HG03025 (cell line): ENCODE measurements at regions not wholly inside any gene's neighbourhood (a gene's known extent, or its start where the extent isn't known, plus 50 kb on each side); places are given as distances from the start of the nearest gene placed in this dataset.

Source experiments
- ATAC-seq: cut with Tn5 transposase; IDR thresholded peaks from one replicate; pipeline ENCODE4 v1.9.1; 2021; ENCODE audit warnings: mild to moderate bottlenecking, moderate library complexity; ENCODE audit not compliant: unreplicated experiment, low FRiP score

- no peak for ATAC-seq
Observed at GRCh38 chr3:109532257-109533216, 195.2 kb upstream of the DPPA4 start.

GRCh38 chr3:109545746-109546145, 208.4 kb upstream of the DPPA4 start:
- no peak for ATAC-seq

DNA sequence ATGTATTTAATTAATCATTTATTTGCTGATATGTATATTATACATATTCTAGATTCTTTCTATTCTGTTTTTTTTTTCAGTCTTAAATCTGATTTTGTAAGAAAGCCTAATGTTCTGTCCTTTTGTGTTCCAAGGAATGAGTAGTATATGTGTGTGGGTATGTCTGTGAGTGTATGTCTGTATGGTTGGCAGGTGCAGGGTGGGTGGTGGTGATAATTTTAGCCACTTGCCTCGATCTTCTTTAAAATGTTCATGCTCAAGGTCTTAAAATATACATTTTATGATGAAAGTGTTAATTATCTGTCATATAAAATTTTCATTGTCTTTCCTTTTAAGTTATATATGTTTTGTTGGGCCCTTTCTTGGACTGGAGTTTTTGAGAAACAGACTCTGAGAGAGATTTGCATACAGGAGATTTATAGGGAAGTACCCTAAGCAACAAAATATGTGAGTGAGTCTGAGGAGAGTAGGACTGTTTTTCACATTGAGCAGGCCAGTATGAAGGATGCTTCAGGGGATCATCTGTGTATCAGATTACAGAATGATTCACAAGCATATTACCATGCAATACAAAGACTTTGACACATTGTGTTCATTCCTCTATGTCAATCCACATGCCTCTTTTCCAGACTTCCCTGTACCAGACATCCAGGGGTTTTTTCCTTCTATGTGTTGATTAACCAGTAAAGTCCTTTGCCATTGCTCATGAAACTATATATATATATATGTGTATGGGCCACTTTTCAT, 211.0 kb upstream of the DPPA4 start:
- ATAC-seq: no peak

DNA sequence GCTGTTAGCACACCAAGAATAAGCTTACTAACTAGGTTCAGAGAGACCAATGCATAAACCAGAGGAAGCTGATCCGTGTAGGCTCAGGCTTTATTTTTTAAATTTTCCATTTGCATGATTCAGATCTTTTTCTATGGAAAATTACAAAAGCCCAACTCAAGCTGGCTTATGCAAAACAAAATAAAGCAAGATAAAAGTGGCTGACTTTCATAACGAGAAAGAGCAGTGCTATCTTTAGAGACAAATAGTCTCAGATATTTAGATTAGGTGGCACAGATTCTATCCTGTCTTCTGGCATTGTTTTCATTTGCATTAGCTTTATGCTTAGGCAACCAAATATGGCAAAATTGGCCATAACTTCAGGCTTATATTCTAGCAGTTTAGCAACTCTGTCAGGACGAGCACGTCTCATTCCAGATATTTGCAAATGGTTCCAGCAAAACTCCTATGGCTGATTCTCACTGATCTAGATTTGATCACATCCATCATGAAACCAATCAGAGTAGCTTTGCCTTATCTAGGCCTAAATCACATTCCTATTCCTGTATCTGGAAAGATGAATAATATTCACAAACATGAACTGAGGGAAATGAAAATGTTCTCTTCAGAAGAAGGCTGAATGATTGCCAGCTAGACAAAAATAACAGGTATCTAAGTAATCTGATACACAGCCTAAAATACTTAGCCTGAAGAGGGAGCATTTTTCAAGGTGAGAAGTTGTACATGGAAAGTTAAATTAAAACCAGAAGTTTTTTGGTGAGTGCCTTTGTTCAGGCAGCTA, 216.4 kb upstream of the DPPA4 start:
- no peak for ATAC-seq

- ATAC-seq: no peak
Observed at GRCh38 chr3:109559389-109559788, 222.0 kb upstream of the DPPA4 start.

GRCh38 chr3:109563149-109563548, 225.8 kb upstream of the DPPA4 start:
- ATAC-seq: no peak

GRCh38 chr3:109569135-109569846, 231.9 kb upstream of the DPPA4 start:
- ATAC-seq: no peak

- no peak for ATAC-seq
Observed at GRCh38 chr3:109570408-109570807, 233.1 kb upstream of the DPPA4 start.

- no peak for ATAC-seq
Observed at GRCh38 chr3:109572301-109572700, 235.0 kb upstream of the DPPA4 start.

- no peak for ATAC-seq
Observed at GRCh38 chr3:109596991-109597390, 259.6 kb upstream of the DPPA4 start.

DNA sequence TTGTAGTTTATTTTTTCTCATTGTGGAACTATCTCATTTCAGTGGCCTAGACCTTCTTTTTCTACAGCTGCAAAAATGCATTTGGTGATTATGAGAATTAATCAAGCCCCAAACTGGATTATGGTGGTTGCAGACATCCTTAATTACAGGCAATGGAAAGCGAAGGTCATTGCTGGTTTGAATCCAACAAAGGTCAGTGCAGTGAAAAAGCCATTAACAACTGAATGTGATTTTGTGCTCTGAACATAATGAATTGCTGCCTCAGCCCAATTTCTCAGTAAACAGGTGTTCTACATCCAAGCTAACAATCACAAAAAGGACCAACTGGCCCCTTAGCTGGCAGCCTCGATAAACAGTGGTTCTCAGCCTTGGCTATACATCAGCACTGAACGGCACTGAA, 260.1 kb upstream of the DPPA4 start:
- ATAC-seq: no peak

GRCh38 chr3:109607897-109608296, 270.6 kb upstream of the DPPA4 start:
- ATAC-seq: no peak

DNA sequence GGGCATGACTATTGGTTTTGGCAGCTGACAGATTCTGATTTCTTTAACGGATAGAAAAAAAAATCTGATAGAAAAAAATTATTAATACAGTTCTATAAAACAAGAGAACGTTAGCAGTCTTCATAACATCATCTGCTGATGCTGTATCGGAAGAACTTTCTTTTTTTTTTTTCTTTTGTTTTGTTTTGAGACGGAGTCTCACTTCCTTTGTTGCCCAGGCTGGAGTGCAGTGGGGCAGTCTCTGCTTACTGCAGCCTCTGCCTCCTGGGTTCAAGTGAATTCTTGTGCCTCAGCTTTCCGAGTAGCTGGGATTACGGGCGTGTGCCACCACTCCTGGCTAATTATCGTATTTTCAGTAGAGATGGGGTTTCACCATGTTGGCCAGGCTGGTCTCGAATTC, 271.2 kb upstream of the DPPA4 start:
- no peak for ATAC-seq

DNA sequence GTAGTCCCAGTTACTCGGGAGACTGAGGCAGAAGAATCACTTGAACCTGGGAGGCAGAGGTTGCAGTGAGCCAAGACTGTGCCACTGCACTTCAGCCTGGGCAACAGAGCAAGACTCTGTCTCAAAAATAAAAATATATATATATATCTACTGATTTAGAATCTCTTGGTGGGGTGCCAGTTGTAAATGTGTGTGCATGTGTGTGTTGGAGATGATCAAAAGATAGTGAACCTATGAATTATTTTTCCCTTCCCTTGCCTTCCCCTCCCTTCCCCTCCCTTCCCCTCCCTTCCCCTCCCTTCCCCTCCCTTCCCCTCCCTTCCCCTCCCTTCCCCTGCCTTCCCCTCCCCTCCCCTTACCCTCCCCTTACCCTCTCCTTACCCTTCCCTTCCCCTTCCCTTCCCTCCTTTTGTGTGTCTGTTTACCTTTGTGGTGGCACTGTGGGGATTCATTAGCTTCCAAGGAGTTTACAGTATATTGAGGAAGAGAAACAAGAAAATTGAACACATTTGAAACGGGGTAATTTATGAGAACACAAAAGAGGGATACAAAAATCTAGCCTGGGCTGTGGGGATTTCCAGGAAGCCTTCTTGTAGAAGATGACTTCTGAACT, 281.5 kb upstream of the DPPA4 start:
- no peak for ATAC-seq

GRCh38 chr3:109631897-109632296, 294.6 kb upstream of the DPPA4 start:
- no peak for ATAC-seq

GRCh38 chr3:109640146-109640652, 302.9 kb upstream of the DPPA4 start:
- no peak for ATAC-seq

DNA sequence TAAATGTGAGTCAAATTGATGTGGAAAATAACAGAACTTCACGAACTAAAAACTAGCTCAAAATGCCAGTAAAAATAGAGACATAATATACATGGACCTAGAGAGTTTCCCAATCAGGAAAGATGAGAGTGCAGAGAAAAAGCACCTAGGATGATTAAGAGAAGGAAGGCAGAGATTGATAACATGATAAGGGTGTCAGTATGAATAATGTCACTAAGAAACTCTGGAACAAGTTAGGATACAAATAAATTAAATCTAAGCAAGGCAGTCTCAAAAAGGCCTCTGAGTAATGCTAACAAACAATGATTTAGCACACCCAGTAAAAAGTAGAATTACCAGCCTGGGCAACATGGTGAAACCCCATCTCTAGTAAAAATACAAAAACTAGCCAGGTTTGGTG, 304.7 kb upstream of the DPPA4 start:
- ATAC-seq: no peak

GRCh38 chr3:109643590-109643989, 306.2 kb upstream of the DPPA4 start:
- no peak for ATAC-seq

GRCh38 chr3:109644332-109644731, 307.0 kb upstream of the DPPA4 start:
- no peak for ATAC-seq

DNA sequence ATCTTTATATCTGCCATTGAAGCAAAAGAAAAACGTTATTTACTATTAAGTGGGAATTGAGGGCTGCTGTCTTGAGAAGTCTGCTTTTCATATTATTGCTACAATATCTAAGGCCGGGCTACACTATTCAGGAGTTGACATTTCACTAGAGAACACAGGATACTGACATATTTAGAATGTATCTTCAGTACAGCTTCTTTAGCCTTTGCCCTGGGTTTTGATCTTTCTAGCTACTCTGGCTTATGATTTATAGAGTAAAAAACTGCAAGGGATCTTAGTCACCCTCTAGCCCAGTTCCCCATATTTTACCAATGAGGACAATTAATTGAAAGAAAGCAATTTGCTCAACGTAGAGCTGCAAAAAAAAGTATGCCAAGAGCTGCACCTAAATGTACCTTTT, 307.4 kb upstream of the DPPA4 start:
- ATAC-seq: no peak
